Right lobe of liver (tissue), 6 donors: ENCODE measurements at regions not wholly inside any gene's neighbourhood (a gene's known extent, or its start where the extent isn't known, plus 50 kb on each side); places are given as distances from the start of the nearest gene placed in this dataset.

Experiments used
- ATAC-seq, 4 donors: fragments of 200-7000 bp; cut with Tn5 transposase; one replicate each; pipeline ENCODE4 v1.9.1; 2020; ENCODE audit warnings: mild to moderate bottlenecking in 4 of 4, moderate library complexity in 4 of 4
- DNase-seq, 3 donors: peaks; one replicate each; pipeline ENCODE4 v3.0.0-alpha.2; 2020
- H3K27ac ChIP-seq, 3 donors: fragments of 200-600 bp; one replicate each; pipeline ENCODE4 v1.8.0; 2022
- H3K27me3 ChIP-seq, 2 donors: fragments of 200-600 bp; one replicate each; pipeline ENCODE4 v1.8.0; 2022
- H3K36me3 ChIP-seq, 4 donors: fragments of 200-600 bp; sonication (generic) in 1 of 4; one replicate each; pipeline versions ENCODE4 v1.5.1 to v1.8.0; 2017 to 2022; ENCODE audit warnings: control low read depth in 1 of 4
- H3K4me1 ChIP-seq, 4 donors: fragments of 200-600 bp; sonication (generic) in 1 of 4; one replicate each; pipeline versions ENCODE4 v1.5.1 to v1.8.0; 2017 to 2022; ENCODE audit warnings: control low read depth in 1 of 4
- H3K4me3 ChIP-seq, 3 donors: fragments of 200-600 bp; one replicate each; pipeline ENCODE4 v1.8.0; 2022
- H3K9me3 ChIP-seq, 4 donors: fragments of 200-600 bp; sonication (generic) in 1 of 4; one replicate each; pipeline versions ENCODE4 v1.5.1 to v1.8.0; 2017 to 2022; ENCODE audit warnings: control low read depth in 1 of 4
- CTCF ChIP-seq, 4 donors: fragments of 200-600 bp in 3 of 4; fragments of 450-650 bp in 1 of 4; IDR thresholded peaks; one replicate each; pipeline versions ENCODE4 v1.5.1 to v1.8.0; 2016 to 2022; ENCODE audit warnings: antibody characterized with exemption in 4 of 4, mild to moderate bottlenecking in 2 of 4
- POLR2A ChIP-seq: fragments of 450-650 bp; IDR thresholded peaks from one replicate; pipeline ENCODE4 v1.6.1; 2017; ENCODE audit warnings: antibody characterized with exemption, mild to moderate bottlenecking
- WGBS: methylation state at CpG from one replicate; pipeline ENCODE4 v1.1.6; 2018; ENCODE audit warnings: low coverage, low lambda C conversion rate; ENCODE audit not compliant: insufficient coverage; ENCODE audit errors: missing lambda C conversion rate; 5-methylcytosine and 5-hydroxymethylcytosine counted together
- intact Hi-C, 2 donors: fragments of 100-400 bp; cut with DNase I; formaldehyde crosslinking; loops; one replicate each; pipeline versions ENCODE4 v1.11.2 to v1.14.1; 2022
- donor health status: DM: no; HTN: yes; CAD: no.
- donor health status: DM: no; HTN: no; CAD: no.
- donor health status: DM: no; HTN: no; CAD: no.
- donor health status: DM: no; HTN: yes; CAD: no.
- donor health status: DM: no; HTN: yes; CAD: no.

GRCh38 chr7:116093516-116094301, 63.1 kb upstream of the TFEC start:
- intact Hi-C loops, result no loop called here
- TF ChIP-seq CTCF (IDR thresholded peaks at IDR 0.05), result no peak
- no peak for TF ChIP-seq POLR2A
- Histone ChIP-seq H3K9me3 (no peaks in the 10 kb centered on the region), H3K27ac (no peak overlapping the region), H3K36me3 (no peaks in the 10 kb centered on the region), H3K4me3 (no peak overlapping the region), H3K27me3 (no peaks in the 10 kb centered on the region), H3K4me1 (no peaks in the 10 kb centered on the region)
- no peak for ATAC-seq
- WGBS, result 54% methylated on average over 4 of the region's 4 CpGs
- no peak for DNase-seq

DNA sequence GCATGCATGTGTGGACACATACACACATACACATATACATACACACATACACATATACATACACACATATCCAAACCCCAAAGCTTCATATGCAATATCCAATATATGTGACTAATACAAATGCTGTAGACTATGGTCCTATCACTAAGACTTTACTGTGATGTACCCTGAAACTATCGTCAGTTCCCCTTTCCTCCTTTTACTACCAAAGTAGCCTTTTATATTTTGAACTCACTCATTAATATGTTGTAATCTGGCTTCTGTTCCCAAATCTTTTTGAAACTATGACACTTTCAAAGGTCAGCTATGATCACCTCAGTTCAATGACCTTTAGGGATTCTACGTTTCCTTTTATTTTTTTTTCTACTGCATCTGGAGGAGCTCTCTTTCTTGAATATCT, 64.8 kb upstream of the TFEC start:
- ATAC-seq (peak in 1 of 4 donors; percentile 14), DNase-seq (no peak)
- no peaks in the 10 kb centered on the region for H3K36me3 ChIP-seq
- no peaks in the 10 kb centered on the region for H3K9me3 ChIP-seq
- H3K4me1 ChIP-seq, result no peaks in the 10 kb centered on the region
- WGBS, result 22% methylated on average over 2 of the region's 2 CpGs
- TF ChIP-seq POLR2A (no peak), CTCF (IDR thresholded peaks at IDR 0.05) (no peak)
- H3K27ac ChIP-seq, result no peak overlapping the region
- H3K4me3 ChIP-seq, result no peak overlapping the region
- intact Hi-C loops, result no loop called here
- no peaks in the 10 kb centered on the region for H3K27me3 ChIP-seq

DNA sequence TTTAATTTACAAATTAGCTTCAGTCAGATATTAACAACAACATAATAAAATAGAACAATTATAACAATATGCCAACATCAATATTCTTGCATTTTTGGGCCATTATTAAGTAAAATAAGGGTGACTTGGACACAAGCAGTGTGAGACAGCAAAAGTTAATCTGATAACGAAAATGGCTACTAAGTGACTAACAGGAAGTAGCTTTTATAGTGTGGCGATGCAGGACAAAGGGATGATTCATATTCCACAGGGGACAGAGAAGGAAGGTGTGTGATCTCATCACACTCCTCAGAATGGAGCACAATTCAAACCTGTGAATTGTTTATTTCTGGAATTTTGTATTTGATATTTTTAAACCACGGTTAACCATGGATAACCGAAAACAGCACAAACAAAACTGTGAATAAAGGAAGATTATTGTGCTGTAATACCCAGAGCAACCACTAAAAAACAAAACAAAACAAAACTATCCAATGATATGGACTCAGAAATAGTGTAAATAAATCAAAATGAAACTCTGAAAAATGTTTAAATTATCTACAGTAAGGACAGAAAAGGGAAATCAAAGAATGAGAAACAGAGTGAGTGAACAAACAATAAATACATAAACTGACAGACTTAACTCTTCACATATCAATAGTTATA, 66.9 kb upstream of the TFEC start:
- no peak overlapping the region for H3K27ac ChIP-seq
- no peaks in the 10 kb centered on the region for H3K9me3 ChIP-seq
- no peak for TF ChIP-seq POLR2A
- TF ChIP-seq CTCF (IDR thresholded peaks at IDR 0.05), result no peak
- H3K4me3 ChIP-seq, result no peak overlapping the region
- WGBS, result 47% methylated on average over 4 of the region's 4 CpGs
- ATAC-seq (peak in 1 of 4 donors; percentile 18), DNase-seq (no peak)
- H3K36me3 ChIP-seq, result no peaks in the 10 kb centered on the region
- no peaks in the 10 kb centered on the region for H3K4me1 ChIP-seq
- intact Hi-C loops, result no loop called here
- H3K27me3 ChIP-seq, result no peaks in the 10 kb centered on the region

GRCh38 chr7:116098175-116098574, 67.6 kb upstream of the TFEC start:
- 81% methylated on average over 12 of the region's 12 CpGs for WGBS
- no peak for DNase-seq

More at GRCh38 chr7:116098175-116098574, 67.6 kb upstream of the TFEC start:
- intact Hi-C loops, result no loop called here
- TF ChIP-seq POLR2A, result no peak
- TF ChIP-seq CTCF (IDR thresholded peaks at IDR 0.05), result no peak
- no peaks in the 10 kb centered on the region for H3K27me3 ChIP-seq
- ATAC-seq, result no peak
- H3K9me3 ChIP-seq, result no peaks in the 10 kb centered on the region
- H3K36me3 ChIP-seq, result no peaks in the 10 kb centered on the region
- H3K27ac ChIP-seq, result no peak overlapping the region
- H3K4me1 ChIP-seq, result no peaks in the 10 kb centered on the region
- H3K4me3 ChIP-seq, result no peak overlapping the region
